ENCODE measurements at regions not wholly inside any gene's neighbourhood (a gene's known extent, or its start where the extent isn't known, plus 50 kb on each side); places are given as distances from the start of the nearest gene placed in this dataset.

DNA sequence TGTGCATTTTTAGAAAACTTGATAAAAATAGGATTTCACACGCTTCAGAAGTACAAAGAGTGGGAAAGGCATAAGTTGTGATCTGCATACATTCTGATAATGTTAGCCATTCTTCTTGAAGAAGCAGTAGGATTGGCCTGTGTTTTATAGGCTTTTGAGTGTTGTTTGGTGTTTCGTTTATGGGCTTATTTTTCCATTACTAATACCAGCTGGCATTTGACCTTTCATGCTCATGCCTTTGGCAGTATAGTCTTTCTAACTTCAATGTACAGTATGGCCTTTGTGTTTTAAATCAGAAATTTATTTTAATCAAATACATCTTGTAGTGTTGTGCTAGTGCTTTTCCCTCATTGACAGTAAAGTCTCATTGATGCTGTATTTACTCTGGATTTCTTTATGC is 51.5 kb upstream of the SLC4A4 start:
- no peak for DNase-seq

DNA sequence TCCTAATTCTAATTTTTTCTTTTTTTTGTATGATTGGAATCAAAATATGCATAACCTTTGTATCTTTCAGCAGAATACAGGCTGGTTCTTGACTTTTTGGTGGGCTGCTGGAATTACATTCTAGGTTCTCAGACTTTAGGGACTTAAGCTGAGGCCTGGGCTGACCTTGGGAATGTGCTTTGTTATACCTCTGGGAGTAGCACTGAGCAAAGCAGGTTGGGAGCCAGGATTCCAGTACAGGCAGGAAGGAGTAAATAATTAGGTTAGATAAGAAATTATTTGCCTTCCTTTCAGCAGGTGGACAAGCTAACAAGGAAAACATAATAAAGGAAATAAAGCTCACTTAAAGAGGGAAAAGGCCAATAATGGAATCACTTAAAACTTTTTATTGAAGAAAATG is 49.9 kb upstream of the SLC4A4 start:
- no peak for DNase-seq
